ENCODE measurements at regions not wholly inside any gene's neighbourhood (a gene's known extent, or its start where the extent isn't known, plus 50 kb on each side); places are given as distances from the start of the nearest gene placed in this dataset.

DNA sequence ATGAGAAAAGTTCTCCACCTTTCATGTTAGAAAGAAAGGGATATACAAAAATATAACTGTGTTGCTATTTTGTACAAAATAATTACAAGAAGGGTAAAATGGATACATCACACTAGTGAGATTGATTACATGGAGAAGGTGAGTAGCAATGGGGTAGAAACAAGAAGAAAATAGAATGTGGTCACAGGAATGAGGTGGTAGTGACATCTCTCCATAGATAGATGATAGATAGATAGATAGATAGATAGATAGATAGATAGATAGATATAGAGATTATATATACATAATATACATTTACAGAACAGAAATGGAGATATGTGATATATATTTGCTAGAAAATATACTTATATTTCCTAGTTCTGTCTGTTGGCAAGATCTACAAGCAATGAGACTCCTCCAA, 95.3 kb upstream of the RGPD4 start:
- H3K4me2 ChIP-seq (ENCODE audit: low read length), result no peak overlapping the region

DNA sequence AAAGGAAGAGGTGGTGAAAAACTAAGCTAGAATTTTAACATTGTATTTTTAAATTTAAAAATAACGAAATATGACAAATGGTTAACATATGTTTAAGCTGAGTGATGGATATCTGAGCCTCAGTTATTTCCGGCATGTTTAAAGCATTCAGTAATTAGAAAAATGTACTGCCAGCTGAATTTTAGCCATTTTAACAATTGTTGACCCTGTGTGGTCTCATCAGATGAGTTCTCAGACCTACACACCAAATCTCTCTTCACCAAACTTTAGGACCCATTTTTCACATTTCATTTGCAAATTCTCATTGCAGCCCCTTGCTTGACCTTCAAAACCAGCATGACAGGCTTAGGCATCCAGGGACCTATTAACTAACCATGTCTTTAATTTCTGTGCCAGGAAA, 91.5 kb upstream of the RGPD4 start:
- no peak overlapping the region for H3K4me3 ChIP-seq (ENCODE audit: low read depth, low read length, poor library complexity, severe bottlenecking)
- H2AFZ ChIP-seq (ENCODE audit: low read length), result no peak overlapping the region
- no peaks in the 10 kb centered on the region for H3K4me1 ChIP-seq (ENCODE audit: insufficient read depth, low read length, poor library complexity, severe bottlenecking)
- H3K9me3 ChIP-seq (ENCODE audit: low read length), result no peaks in the 10 kb centered on the region
- CTCF ChIA-PET (ENCODE audit: unreplicated experiment), result no interaction called here
- intact Hi-C loops (cut with micrococcal nuclease; ENCODE audit: unreplicated experiment), result no loop called here
- no peaks in the 10 kb centered on the region for H4K20me1 ChIP-seq (ENCODE audit: insufficient read depth, low read length)
- no peak overlapping the region for H3K27ac ChIP-seq (ENCODE audit: low read depth, low read length, poor library complexity, severe bottlenecking)
- POLR2A ChIA-PET, result no interaction called here
- no peak for DNase-seq (ENCODE audit: low spot score)
- TF ChIP-seq EZH2phosphoT487 (IDR thresholded peaks at IDR 0.05; ENCODE audit: borderline replicate concordance, low read depth, low read length), result no peak
- TF ChIP-seq, protein P1, sequence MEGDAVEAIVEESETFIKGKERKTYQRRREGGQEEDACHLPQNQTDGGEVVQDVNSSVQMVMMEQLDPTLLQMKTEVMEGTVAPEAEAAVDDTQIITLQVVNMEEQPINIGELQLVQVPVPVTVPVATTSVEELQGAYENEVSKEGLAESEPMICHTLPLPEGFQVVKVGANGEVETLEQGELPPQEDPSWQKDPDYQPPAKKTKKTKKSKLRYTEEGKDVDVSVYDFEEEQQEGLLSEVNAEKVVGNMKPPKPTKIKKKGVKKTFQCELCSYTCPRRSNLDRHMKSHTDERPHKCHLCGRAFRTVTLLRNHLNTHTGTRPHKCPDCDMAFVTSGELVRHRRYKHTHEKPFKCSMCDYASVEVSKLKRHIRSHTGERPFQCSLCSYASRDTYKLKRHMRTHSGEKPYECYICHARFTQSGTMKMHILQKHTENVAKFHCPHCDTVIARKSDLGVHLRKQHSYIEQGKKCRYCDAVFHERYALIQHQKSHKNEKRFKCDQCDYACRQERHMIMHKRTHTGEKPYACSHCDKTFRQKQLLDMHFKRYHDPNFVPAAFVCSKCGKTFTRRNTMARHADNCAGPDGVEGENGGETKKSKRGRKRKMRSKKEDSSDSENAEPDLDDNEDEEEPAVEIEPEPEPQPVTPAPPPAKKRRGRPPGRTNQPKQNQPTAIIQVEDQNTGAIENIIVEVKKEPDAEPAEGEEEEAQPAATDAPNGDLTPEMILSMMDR (conservative IDR thresholded peaks at IDR 0.05; ENCODE audit: low read length), result no peak
- no peaks in the 10 kb centered on the region for H3K9me2 ChIP-seq (ENCODE audit: insufficient read depth, low read length)
- H3K4me2 ChIP-seq (ENCODE audit: low read length), result no peak overlapping the region
- no peaks in the 10 kb centered on the region for H3K79me2 ChIP-seq (ENCODE audit: insufficient read depth, low read depth, low read length)
- BruUV-seq (replicated peaks), result no TSS peak
- H3K36me3 ChIP-seq (ENCODE audit: insufficient read depth, low read length), result no peaks in the 10 kb centered on the region

More for the DNA sequence above, 95.3 kb upstream of the RGPD4 start:
- H3K4me3 ChIP-seq (ENCODE audit: low read depth, low read length, poor library complexity, severe bottlenecking), result no peak overlapping the region
- intact Hi-C loops (cut with micrococcal nuclease; ENCODE audit: unreplicated experiment), result no loop called here
- no peak for TF ChIP-seq EZH2phosphoT487 (IDR thresholded peaks at IDR 0.05; ENCODE audit: borderline replicate concordance, low read depth, low read length)
- TF ChIP-seq, protein P1 (conservative IDR thresholded peaks at IDR 0.05; ENCODE audit: low read length), result no peak
- ChIA-PET POLR2A (no interaction called here), CTCF (ENCODE audit: unreplicated experiment) (no interaction called here)
- no peaks in the 10 kb centered on the region for H3K79me2 ChIP-seq (ENCODE audit: insufficient read depth, low read depth, low read length)
- DNase-seq (ENCODE audit: low spot score), result no peak
- H2AFZ ChIP-seq (ENCODE audit: low read length), result no peak overlapping the region
- no peaks in the 10 kb centered on the region for H4K20me1 ChIP-seq (ENCODE audit: insufficient read depth, low read length)
- H3K36me3 ChIP-seq (ENCODE audit: insufficient read depth, low read length), result no peaks in the 10 kb centered on the region
- no TSS peak for BruUV-seq (replicated peaks)
- no peaks in the 10 kb centered on the region for H3K4me1 ChIP-seq (ENCODE audit: insufficient read depth, low read length, poor library complexity, severe bottlenecking)
- H3K9me3 ChIP-seq (ENCODE audit: low read length), result no peaks in the 10 kb centered on the region
- H3K27ac ChIP-seq (ENCODE audit: low read depth, low read length, poor library complexity, severe bottlenecking), result no peak overlapping the region
- no peaks in the 10 kb centered on the region for H3K9me2 ChIP-seq (ENCODE audit: insufficient read depth, low read length)

- Histone ChIP-seq H3K9me3 (ENCODE audit: low read length) (no peaks in the 10 kb centered on the region), H3K79me2 (ENCODE audit: insufficient read depth, low read depth, low read length) (no peaks in the 10 kb centered on the region), H4K20me1 (ENCODE audit: insufficient read depth, low read length) (no peaks in the 10 kb centered on the region), H3K9me2 (ENCODE audit: insufficient read depth, low read length) (no peaks in the 10 kb centered on the region), H3K4me3 (ENCODE audit: low read depth, low read length, poor library complexity, severe bottlenecking) (no peak overlapping the region), H3K27ac (ENCODE audit: low read depth, low read length, poor library complexity, severe bottlenecking) (no peak overlapping the region), H3K4me2 (ENCODE audit: low read length) (no peak overlapping the region), H3K36me3 (ENCODE audit: insufficient read depth, low read length) (no peaks in the 10 kb centered on the region), H2AFZ (ENCODE audit: low read length) (no peak overlapping the region), H3K4me1 (ENCODE audit: insufficient read depth, low read length, poor library complexity, severe bottlenecking) (no peaks in the 10 kb centered on the region)
- intact Hi-C loops (cut with micrococcal nuclease; ENCODE audit: unreplicated experiment), result no loop called here
- TF ChIP-seq EZH2phosphoT487 (IDR thresholded peaks at IDR 0.05; ENCODE audit: borderline replicate concordance, low read depth, low read length), result no peak
- TF ChIP-seq, protein P1 (conservative IDR thresholded peaks at IDR 0.05; ENCODE audit: low read length), result no peak
- no TSS peak for BruUV-seq (replicated peaks)
- POLR2A ChIA-PET, result no interaction called here
- DNase-seq (ENCODE audit: low spot score), result no peak
- CTCF ChIA-PET (ENCODE audit: unreplicated experiment), result interaction anchor here (1.0 kb wide), 1 partner anchor 17 kb away, joined by 4 read pairs; no protein-coding TSS in a partner anchor
Observed at GRCh38 chr2:107737756-107738155, 88.9 kb upstream of the RGPD4 start.
